OCI-LY7 (cell line): ENCODE measurements at regions not wholly inside any gene's neighbourhood (a gene's known extent, or its start where the extent isn't known, plus 50 kb on each side); places are given as distances from the start of the nearest gene placed in this dataset.

Experiments used
- BruUV-seq: library from RNA; stranded (reverse); fragments of 400-500 nt; replicated peaks from 2 replicates; lab custom pipeline; 2021; lab: Mats Ljungman, UMichigan
- CTCF ChIA-PET: fragments of 300-600 bp; sonication (Branson Sonifier 250); formaldehyde crosslinking; loops from one replicate; lab custom pipeline; 2022; ENCODE audit warnings: antibody characterized with exemption; ENCODE audit not compliant: unreplicated experiment; lab: Charles Lee
- POLR2A ChIA-PET: fragments of 300-600 bp; sonication (Branson Sonifier 250); formaldehyde crosslinking; loops from one replicate; lab custom pipeline; 2022; ENCODE audit warnings: antibody characterized with exemption; lab: Charles Lee
- DNase-seq: peaks from one replicate; pipeline ENCODE4 v3.0.0-alpha.2; 2015; ENCODE audit warnings: low spot score
- H2AFZ ChIP-seq: fragments of 200-600 bp; sonication (generic), shearing (Covaris generic); 2 replicates; pipeline ENCODE4 v1.6.1; 2014; ENCODE audit warnings: mild to moderate bottlenecking, antibody characterized with exemption, low read length, moderate library complexity
- H3K27ac ChIP-seq: fragments of 200-600 bp; sonication (generic); 2 replicates; pipeline ENCODE4 v1.5.1; 2014; ENCODE audit warnings: mixed run types, low read depth, mild to moderate bottlenecking, moderate library complexity, low read length, inconsistent platforms; ENCODE audit not compliant: poor library complexity, severe bottlenecking
- H3K36me3 ChIP-seq: fragments of 200-600 bp; sonication (generic); 2 replicates; pipeline ENCODE4 v1.6.1; 2014; ENCODE audit warnings: mild to moderate bottlenecking, antibody characterized with exemption, low read length, moderate library complexity, mixed read lengths; ENCODE audit not compliant: insufficient read depth
- H3K4me1 ChIP-seq: fragments of 200-600 bp; sonication (generic); 2 replicates; pipeline ENCODE4 v1.5.1; 2014; ENCODE audit warnings: mild to moderate bottlenecking, low read length; ENCODE audit not compliant: insufficient read depth, poor library complexity, severe bottlenecking
- H3K4me2 ChIP-seq: fragments of 200-600 bp; sonication (generic); 2 replicates; pipeline ENCODE4 v1.6.1; 2014; ENCODE audit warnings: mild to moderate bottlenecking, low read length
- H3K4me3 ChIP-seq: fragments of 200-600 bp; sonication (generic); 2 replicates; pipeline ENCODE4 v1.5.1; 2014; ENCODE audit warnings: mild to moderate bottlenecking, low read depth, low read length; ENCODE audit not compliant: poor library complexity, severe bottlenecking
- H3K79me2 ChIP-seq: fragments of 200-600 bp; sonication (generic); 2 replicates; pipeline ENCODE4 v1.6.1; 2016; ENCODE audit warnings: low read depth, mild to moderate bottlenecking, low read length, moderate library complexity, mixed read lengths; ENCODE audit not compliant: insufficient read depth
- H3K9me2 ChIP-seq: fragments of 200-600 bp; sonication (generic); 2 replicates; pipeline ENCODE4 v1.6.1; 2016; ENCODE audit warnings: mild to moderate bottlenecking, low read length, mixed read lengths; ENCODE audit not compliant: insufficient read depth
- H3K9me3 ChIP-seq: fragments of 200-600 bp; sonication (generic); 2 replicates; pipeline ENCODE4 v1.6.1; 2014; ENCODE audit warnings: mild to moderate bottlenecking, mixed run types, low read length, mixed read lengths
- H4K20me1 ChIP-seq: fragments of 200-600 bp; sonication (generic); 2 replicates; pipeline ENCODE4 v1.6.1; 2014; ENCODE audit warnings: mild to moderate bottlenecking, antibody characterized with exemption, low read length, moderate library complexity, mixed read lengths; ENCODE audit not compliant: insufficient read depth
- EZH2phosphoT487 ChIP-seq: fragments of 200-600 bp; sonication (generic); IDR thresholded peaks from 2 replicates; pipeline ENCODE4 v1.6.1; 2018; ENCODE audit warnings: low read depth, borderline replicate concordance, mild to moderate bottlenecking, mixed run types, antibody characterized with exemption, low read length, moderate library complexity, mixed read lengths
- intact Hi-C: fragments of 100-400 bp; cut with micrococcal nuclease; formaldehyde crosslinking; loops from one replicate; pipeline ENCODE4 v1.10.0; 2022; ENCODE audit not compliant: unreplicated experiment
- TF ChIP-seq, protein P1 (sequence below): fragments of 200-600 bp; sonication (generic); conservative IDR thresholded peaks from 2 replicates; pipeline ENCODE4 v1.5.1; 2014; ENCODE audit warnings: mild to moderate bottlenecking, antibody characterized with exemption, low read length, moderate library complexity, mixed read lengths

DNA sequence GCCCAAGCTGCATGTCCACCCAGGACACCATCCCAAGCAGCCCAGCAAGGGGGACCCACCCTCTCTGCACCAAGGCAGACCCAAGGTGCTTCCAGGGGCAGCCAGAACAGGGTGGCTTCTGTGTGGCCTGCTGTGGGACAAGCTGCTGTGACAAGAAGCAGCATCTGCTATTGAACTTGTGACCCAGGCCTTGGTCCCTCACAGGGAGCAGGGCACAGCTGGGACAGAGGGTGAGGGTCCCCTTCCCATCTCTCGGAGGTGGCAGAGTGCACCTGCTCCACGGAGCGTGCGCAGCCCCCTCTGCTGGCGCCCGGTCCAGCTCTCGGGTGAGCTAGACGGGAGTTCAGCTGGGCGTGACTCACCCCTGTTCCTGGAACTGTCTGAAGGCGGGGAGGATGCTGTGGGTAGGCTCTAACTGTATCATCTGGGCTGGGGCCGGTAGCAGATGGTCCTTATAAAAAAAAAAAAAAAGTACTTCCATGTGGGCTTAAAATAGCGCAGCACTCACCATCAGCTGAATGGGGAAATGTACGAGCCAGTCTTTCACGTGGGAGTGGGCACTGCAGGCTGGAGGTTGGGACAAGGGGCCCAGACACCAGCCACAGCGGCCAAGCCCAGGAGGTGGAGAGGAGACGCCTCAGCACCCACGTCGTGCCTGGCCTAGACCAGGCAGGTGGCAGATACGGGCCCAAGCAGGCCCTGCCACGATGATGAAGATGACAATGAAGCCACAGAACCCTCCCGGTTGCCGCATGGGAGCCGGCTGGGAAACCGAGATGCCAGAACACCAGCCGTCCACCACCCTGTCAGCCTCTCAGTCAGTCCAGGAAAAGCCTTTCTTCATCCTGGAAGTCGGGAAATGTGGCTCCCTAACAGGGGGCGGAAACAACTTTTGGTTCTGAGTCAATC lies 136.8 kb upstream of the ID2 start:
- POLR2A ChIA-PET: interaction anchor here (0.6 to 4.1 kb wide), 15 partner anchors 8 to 1483 kb away, joined by 3 to 28 read pairs (median 4); partner anchors contain the start of gene ID2
- Histone ChIP-seq H4K20me1 (no peaks in the 10 kb centered on the region), H3K4me1 (peaks cover 100% of the 10 kb centered on the region), H3K4me2 (peak overlapping the region; percentile 85), H3K9me2 (no peaks in the 10 kb centered on the region), H2AFZ (no peak overlapping the region; the same call in 1 of the 2 replicates), H3K27ac (peak overlapping the region; percentile 98), H3K9me3 (no peaks in the 10 kb centered on the region), H3K4me3 (peak overlapping the region; percentile 40), H3K79me2 (peaks cover 8% of the 10 kb centered on the region; the same call in 1 of the 2 replicates), H3K36me3 (peaks cover 33% of the 10 kb centered on the region)
- BruUV-seq: no TSS peak
- intact Hi-C loops: loop anchor here (1.0 to 5.0 kb wide), 8 partner anchors 20 to 1343 kb away; partner anchors contain the start of gene ID2
- CTCF ChIA-PET: interaction anchor here (0.6 to 2.1 kb wide), 8 partner anchors 8 to 66 kb away, joined by 3 to 16 read pairs (median 5); no protein-coding TSS in a partner anchor
- TF ChIP-seq, protein P1, sequence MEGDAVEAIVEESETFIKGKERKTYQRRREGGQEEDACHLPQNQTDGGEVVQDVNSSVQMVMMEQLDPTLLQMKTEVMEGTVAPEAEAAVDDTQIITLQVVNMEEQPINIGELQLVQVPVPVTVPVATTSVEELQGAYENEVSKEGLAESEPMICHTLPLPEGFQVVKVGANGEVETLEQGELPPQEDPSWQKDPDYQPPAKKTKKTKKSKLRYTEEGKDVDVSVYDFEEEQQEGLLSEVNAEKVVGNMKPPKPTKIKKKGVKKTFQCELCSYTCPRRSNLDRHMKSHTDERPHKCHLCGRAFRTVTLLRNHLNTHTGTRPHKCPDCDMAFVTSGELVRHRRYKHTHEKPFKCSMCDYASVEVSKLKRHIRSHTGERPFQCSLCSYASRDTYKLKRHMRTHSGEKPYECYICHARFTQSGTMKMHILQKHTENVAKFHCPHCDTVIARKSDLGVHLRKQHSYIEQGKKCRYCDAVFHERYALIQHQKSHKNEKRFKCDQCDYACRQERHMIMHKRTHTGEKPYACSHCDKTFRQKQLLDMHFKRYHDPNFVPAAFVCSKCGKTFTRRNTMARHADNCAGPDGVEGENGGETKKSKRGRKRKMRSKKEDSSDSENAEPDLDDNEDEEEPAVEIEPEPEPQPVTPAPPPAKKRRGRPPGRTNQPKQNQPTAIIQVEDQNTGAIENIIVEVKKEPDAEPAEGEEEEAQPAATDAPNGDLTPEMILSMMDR: peak; percentile 81
- no peak for TF ChIP-seq EZH2phosphoT487
- peak; percentile 95 for DNase-seq

DNA sequence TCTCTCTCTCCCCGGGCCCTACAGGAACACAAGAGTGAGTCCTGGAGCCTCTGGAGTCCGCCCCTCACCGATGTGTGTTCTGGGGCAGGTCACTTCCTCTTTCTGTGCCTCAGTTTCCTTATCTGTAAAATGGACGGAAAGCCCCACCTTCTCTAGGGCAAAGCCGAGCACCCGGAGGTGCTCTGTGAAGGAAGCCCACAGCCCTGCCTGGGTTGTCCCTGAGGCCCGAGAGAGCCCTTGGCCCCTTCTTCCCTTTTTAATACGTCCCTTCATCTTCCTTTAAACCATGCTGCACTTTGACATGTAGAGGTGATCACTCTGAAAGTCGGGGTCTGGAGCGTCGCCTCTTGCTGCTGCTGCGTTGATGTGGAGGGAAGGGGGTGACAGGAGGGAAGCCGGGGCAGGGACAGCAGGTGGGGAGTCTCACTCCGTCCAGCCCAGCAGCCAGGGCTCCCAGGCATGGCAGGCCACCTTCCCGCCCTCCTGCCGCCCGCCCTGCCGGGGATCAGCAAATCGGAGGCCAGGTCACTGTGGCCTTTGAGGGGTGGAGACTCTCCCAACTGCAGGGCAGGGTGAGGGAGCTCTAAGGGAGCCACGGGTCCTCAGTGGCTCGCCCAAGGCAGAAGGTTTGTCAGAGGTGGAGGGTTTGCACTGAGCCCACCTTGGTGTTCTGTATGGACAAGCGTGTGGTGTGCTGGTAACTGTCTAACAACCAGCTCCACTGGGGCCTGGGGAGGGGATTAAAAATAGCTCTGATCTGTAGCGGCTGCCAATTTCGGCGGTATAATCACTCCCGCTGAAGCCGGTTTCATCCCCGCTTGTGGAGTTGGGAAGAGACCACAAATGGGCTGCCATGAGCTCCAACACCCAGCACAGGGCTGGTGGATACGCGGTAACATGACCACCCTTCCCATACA lies 135.9 kb upstream of the ID2 start:
- POLR2A ChIA-PET: interaction anchor here (0.6 to 9.8 kb wide), 19 partner anchors 9 to 951 kb away, joined by 3 to 168 read pairs (median 4); partner anchors contain the start of gene ID2
- no peaks in the 10 kb centered on the region for H3K9me2 ChIP-seq
- peak overlapping the region; percentile 19 for H3K4me3 ChIP-seq
- CTCF ChIA-PET: interaction anchor here (0.5 to 1.3 kb wide), 5 partner anchors 25 to 124 kb away, joined by 3 to 5 read pairs (median 4); no protein-coding TSS in a partner anchor
- no peak overlapping the region; the same call in 1 of the 2 replicates for H2AFZ ChIP-seq
- H4K20me1 ChIP-seq: no peaks in the 10 kb centered on the region
- H3K4me2 ChIP-seq: peak overlapping the region; percentile 85
- no peak for DNase-seq
- peaks cover 17% of the 10 kb centered on the region; the same call in 1 of the 2 replicates for H3K79me2 ChIP-seq
- intact Hi-C loops: loop anchor here (1.0 to 5.0 kb wide), 7 partner anchors 21 to 1344 kb away; partner anchors contain the start of gene ID2
- peak overlapping the region; percentile 98 for H3K27ac ChIP-seq
- no peak for TF ChIP-seq EZH2phosphoT487
- TF ChIP-seq, protein P1: no peak
- H3K4me1 ChIP-seq: peaks cover 100% of the 10 kb centered on the region
- no TSS peak for BruUV-seq
- H3K9me3 ChIP-seq: no peaks in the 10 kb centered on the region
- H3K36me3 ChIP-seq: peaks cover 37% of the 10 kb centered on the region
